ENCODE measurements at regions not wholly inside any gene's neighbourhood (a gene's known extent, or its start where the extent isn't known, plus 50 kb on each side); places are given as distances from the start of the nearest gene placed in this dataset.

- no peak for TF ChIP-seq CTCF (optimal IDR thresholded peaks at IDR 0.05 in 1 of 3, IDR thresholded peaks at IDR 0.05 in 1 of 3, conservative IDR thresholded peaks at IDR 0.05 in 1 of 3; ENCODE audit: extremely low read depth in 1 of 3, insufficient read depth in 2 of 3, low read length in 3 of 3)
- TF ChIP-seq EZH2 (IDR thresholded peaks at IDR 0.05; ENCODE audit: low read length) = no peak
Measured at GRCh38 chr12:46942579-46942978, 116.8 kb upstream of the SLC38A4 start.
